A549 (cell line): ENCODE measurements at regions not wholly inside any gene's neighbourhood (a gene's known extent, or its start where the extent isn't known, plus 50 kb on each side); places are given as distances from the start of the nearest gene placed in this dataset.

ENCODE experiments used
- TF ChIP-seq, protein P1 (sequence below): IDR thresholded peaks from 2 replicates; pipeline ENCODE4 v1.6.1; 2012
- TF ChIP-seq, protein P2 (sequence below): fragments of >200 bp; sonication (Bioruptor Twin); formaldehyde crosslinking; IDR thresholded peaks from 3 replicates; pipeline ENCODE4 v1.5.1; 2016

DNA sequence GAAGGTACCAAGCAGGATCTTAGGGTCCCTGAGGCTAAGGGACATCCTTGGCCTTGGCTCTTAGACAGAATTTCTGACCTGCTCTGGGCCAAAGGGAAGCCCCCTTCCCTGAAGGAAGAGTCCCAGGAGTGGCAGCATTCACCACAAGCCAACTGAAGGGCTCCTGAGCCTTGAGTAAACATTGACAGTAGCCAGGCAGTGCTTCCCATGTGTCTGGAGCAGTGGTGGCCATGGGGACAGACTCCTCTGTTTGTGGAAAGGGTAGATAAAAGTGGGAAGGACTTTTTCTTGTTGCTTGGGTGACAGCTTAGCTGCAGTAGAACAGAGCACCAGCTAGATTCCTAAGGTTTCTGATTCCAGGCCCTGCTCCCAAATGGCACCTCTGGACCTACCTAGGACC is 61.4 kb upstream of the VLDLR start:
- TF ChIP-seq, protein P1, sequence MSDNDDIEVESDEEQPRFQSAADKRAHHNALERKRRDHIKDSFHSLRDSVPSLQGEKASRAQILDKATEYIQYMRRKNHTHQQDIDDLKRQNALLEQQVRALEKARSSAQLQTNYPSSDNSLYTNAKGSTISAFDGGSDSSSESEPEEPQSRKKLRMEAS = no peak
- TF ChIP-seq, protein P2, sequence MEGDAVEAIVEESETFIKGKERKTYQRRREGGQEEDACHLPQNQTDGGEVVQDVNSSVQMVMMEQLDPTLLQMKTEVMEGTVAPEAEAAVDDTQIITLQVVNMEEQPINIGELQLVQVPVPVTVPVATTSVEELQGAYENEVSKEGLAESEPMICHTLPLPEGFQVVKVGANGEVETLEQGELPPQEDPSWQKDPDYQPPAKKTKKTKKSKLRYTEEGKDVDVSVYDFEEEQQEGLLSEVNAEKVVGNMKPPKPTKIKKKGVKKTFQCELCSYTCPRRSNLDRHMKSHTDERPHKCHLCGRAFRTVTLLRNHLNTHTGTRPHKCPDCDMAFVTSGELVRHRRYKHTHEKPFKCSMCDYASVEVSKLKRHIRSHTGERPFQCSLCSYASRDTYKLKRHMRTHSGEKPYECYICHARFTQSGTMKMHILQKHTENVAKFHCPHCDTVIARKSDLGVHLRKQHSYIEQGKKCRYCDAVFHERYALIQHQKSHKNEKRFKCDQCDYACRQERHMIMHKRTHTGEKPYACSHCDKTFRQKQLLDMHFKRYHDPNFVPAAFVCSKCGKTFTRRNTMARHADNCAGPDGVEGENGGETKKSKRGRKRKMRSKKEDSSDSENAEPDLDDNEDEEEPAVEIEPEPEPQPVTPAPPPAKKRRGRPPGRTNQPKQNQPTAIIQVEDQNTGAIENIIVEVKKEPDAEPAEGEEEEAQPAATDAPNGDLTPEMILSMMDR = no peak
